KMS-11 (cell line): ENCODE measurements at regions not wholly inside any gene's neighbourhood (a gene's known extent, or its start where the extent isn't known, plus 50 kb on each side); places are given as distances from the start of the nearest gene placed in this dataset.

ENCODE experiments used
- H2AFZ ChIP-seq: fragments of 200-600 bp; sonication (generic); 2 replicates; pipeline ENCODE4 v1.6.1; 2016; ENCODE audit warnings: antibody characterized with exemption, mixed run types, low read depth
- H3K27ac ChIP-seq: fragments of 200-600 bp; sonication (generic); 2 replicates; pipeline ENCODE4 v1.6.1; 2016; ENCODE audit warnings: mild to moderate bottlenecking, mixed run types
- H3K27me3 ChIP-seq: fragments of 200-600 bp; sonication (generic); 2 replicates; pipeline ENCODE4 v1.6.1; 2017; ENCODE audit warnings: mild to moderate bottlenecking, low read depth, mixed run types, moderate library complexity; ENCODE audit not compliant: insufficient read depth
- H3K36me3 ChIP-seq: fragments of 200-600 bp; sonication (generic); 2 replicates; pipeline ENCODE4 v1.6.1; 2017; ENCODE audit warnings: mild to moderate bottlenecking, mixed run types; ENCODE audit not compliant: insufficient read depth
- H3K4me1 ChIP-seq: fragments of 200-600 bp; sonication (generic); 2 replicates; pipeline ENCODE4 v1.6.1; 2016; ENCODE audit warnings: mild to moderate bottlenecking, low read depth, mixed run types; ENCODE audit not compliant: poor library complexity, severe bottlenecking
- H3K4me2 ChIP-seq: fragments of 200-600 bp; sonication (generic); 2 replicates; pipeline ENCODE4 v1.7.0; 2016; ENCODE audit warnings: mild to moderate bottlenecking, mixed run types
- H3K4me3 ChIP-seq: fragments of 200-600 bp; sonication (generic); IDR thresholded peaks from 2 replicates; pipeline ENCODE4 v1.6.1; 2017; ENCODE audit warnings: low read depth, low read length, mixed read lengths; ENCODE audit not compliant: insufficient read depth
- H3K79me2 ChIP-seq: fragments of 200-600 bp; sonication (generic); 2 replicates; pipeline ENCODE4 v1.6.1; 2016; ENCODE audit warnings: low read depth, mixed run types; ENCODE audit not compliant: insufficient read depth
- H3K9ac ChIP-seq: fragments of 200-600 bp; sonication (generic); 2 replicates; pipeline ENCODE4 v1.6.1; 2016; ENCODE audit warnings: mild to moderate bottlenecking, mixed run types
- H4K20me1 ChIP-seq: fragments of 200-600 bp; sonication (generic); 2 replicates; pipeline ENCODE4 v1.6.1; 2016; ENCODE audit warnings: mild to moderate bottlenecking, mixed run types; ENCODE audit not compliant: insufficient read depth
- TF ChIP-seq, protein P1 (sequence below): fragments of 200-600 bp; sonication (generic); conservative IDR thresholded peaks from 2 replicates; pipeline ENCODE4 v1.6.1; 2017; ENCODE audit warnings: low read depth, mild to moderate bottlenecking, antibody characterized with exemption, low read length, moderate library complexity, mixed read lengths

- no peaks in the 10 kb centered on the region for H3K27me3 ChIP-seq
- H3K27ac ChIP-seq: no peak overlapping the region
- H3K79me2 ChIP-seq: no peaks in the 10 kb centered on the region
- no peaks in the 10 kb centered on the region for H4K20me1 ChIP-seq
- no peak overlapping the region for H3K4me2 ChIP-seq
- no peak overlapping the region for H3K4me3 ChIP-seq
- no peak overlapping the region for H2AFZ ChIP-seq
- no peaks in the 10 kb centered on the region for H3K4me1 ChIP-seq
- no peaks in the 10 kb centered on the region for H3K36me3 ChIP-seq
- TF ChIP-seq, protein P1, sequence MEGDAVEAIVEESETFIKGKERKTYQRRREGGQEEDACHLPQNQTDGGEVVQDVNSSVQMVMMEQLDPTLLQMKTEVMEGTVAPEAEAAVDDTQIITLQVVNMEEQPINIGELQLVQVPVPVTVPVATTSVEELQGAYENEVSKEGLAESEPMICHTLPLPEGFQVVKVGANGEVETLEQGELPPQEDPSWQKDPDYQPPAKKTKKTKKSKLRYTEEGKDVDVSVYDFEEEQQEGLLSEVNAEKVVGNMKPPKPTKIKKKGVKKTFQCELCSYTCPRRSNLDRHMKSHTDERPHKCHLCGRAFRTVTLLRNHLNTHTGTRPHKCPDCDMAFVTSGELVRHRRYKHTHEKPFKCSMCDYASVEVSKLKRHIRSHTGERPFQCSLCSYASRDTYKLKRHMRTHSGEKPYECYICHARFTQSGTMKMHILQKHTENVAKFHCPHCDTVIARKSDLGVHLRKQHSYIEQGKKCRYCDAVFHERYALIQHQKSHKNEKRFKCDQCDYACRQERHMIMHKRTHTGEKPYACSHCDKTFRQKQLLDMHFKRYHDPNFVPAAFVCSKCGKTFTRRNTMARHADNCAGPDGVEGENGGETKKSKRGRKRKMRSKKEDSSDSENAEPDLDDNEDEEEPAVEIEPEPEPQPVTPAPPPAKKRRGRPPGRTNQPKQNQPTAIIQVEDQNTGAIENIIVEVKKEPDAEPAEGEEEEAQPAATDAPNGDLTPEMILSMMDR: no peak
- H3K9ac ChIP-seq: no peak overlapping the region
Observed at GRCh38 chr5:179418972-179419371, 73.7 kb upstream of the ADAMTS2 start.

- Histone ChIP-seq H3K4me3 (no peak overlapping the region), H3K27me3 (no peaks in the 10 kb centered on the region), H3K36me3 (no peaks in the 10 kb centered on the region), H3K4me2 (no peak overlapping the region), H3K27ac (no peak overlapping the region), H3K4me1 (no peaks in the 10 kb centered on the region), H3K9ac (no peak overlapping the region), H3K79me2 (no peaks in the 10 kb centered on the region), H2AFZ (no peak overlapping the region), H4K20me1 (no peaks in the 10 kb centered on the region)
- TF ChIP-seq, protein P1: no peak
Observed at GRCh38 chr5:179417696-179418095, 72.4 kb upstream of the ADAMTS2 start.

DNA sequence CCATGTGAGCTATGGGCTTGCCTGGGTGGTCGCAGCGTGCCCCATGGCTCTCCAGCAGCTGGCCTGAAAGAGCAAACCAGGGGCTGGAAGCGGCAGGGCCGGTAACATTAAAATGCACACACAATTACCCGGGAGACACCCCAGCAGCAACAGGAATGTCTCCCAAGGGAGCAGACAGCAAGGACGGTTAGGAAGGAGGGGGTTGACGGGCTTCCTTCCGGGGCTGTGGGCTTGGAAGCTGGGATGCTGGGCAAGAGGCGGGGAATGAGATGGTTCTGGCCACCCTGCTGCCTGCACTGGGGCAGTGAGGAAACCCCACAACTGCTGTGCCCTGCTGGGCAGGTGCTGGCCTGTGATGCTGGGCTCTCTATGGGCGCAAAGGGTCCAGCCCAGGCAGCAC lies 71.8 kb upstream of the ADAMTS2 start:
- no peaks in the 10 kb centered on the region for H4K20me1 ChIP-seq
- TF ChIP-seq, protein P1: no peak
- H2AFZ ChIP-seq: no peak overlapping the region
- no peaks in the 10 kb centered on the region for H3K4me1 ChIP-seq
- H3K27me3 ChIP-seq: no peaks in the 10 kb centered on the region
- H3K36me3 ChIP-seq: no peaks in the 10 kb centered on the region
- H3K27ac ChIP-seq: no peak overlapping the region
- H3K9ac ChIP-seq: no peak overlapping the region
- no peak overlapping the region for H3K4me2 ChIP-seq
- H3K79me2 ChIP-seq: no peaks in the 10 kb centered on the region
- no peak overlapping the region for H3K4me3 ChIP-seq

- Histone ChIP-seq H3K9ac (no peak overlapping the region), H3K36me3 (no peaks in the 10 kb centered on the region), H3K4me2 (no peak overlapping the region), H2AFZ (no peak overlapping the region), H3K27ac (no peak overlapping the region), H4K20me1 (no peaks in the 10 kb centered on the region), H3K79me2 (no peaks in the 10 kb centered on the region), H3K27me3 (no peaks in the 10 kb centered on the region), H3K4me3 (no peak overlapping the region), H3K4me1 (no peaks in the 10 kb centered on the region)
- TF ChIP-seq, protein P1: no peak
Observed at GRCh38 chr5:179416114-179416822, 71.0 kb upstream of the ADAMTS2 start.
